Ovary (tissue), 7 donors: ENCODE measurements at regions not wholly inside any gene's neighbourhood (a gene's known extent, or its start where the extent isn't known, plus 50 kb on each side); places are given as distances from the start of the nearest gene placed in this dataset.

Source experiments
- DNase-seq, 5 donors: peaks; one replicate each; pipeline ENCODE4 v3.0.0-alpha.2; 2019 to 2020
- H3K27ac ChIP-seq, 2 donors: fragments of 200-600 bp; one replicate each; pipeline versions ENCODE4 v1.5.1 to v1.8.0; 2019 to 2022
- H3K27me3 ChIP-seq: fragments of 200-600 bp; one replicate; pipeline ENCODE4 v1.8.0; 2022
- H3K36me3 ChIP-seq: fragments of 200-600 bp; sonication (generic); one replicate; pipeline ENCODE4 v1.5.1; 2019
- H3K4me1 ChIP-seq: one replicate; pipeline ENCODE4 v1.8.1; 2013; ENCODE audit warnings: mild to moderate bottlenecking, moderate library complexity; ENCODE audit not compliant: insufficient read depth
- H3K4me3 ChIP-seq: fragments of 200-600 bp; sonication (generic); one replicate; pipeline ENCODE4 v1.5.1; 2017
- H3K9me3 ChIP-seq, 2 donors: fragments of 200-600 bp in 1 of 2; sonication (generic) in 1 of 2; one replicate each; pipeline versions ENCODE4 v1.5.1 to v1.8.1; 2013 to 2019; ENCODE audit warnings: mild to moderate bottlenecking in 1 of 2, moderate library complexity in 1 of 2
- EP300 ChIP-seq: sonication (generic); formaldehyde crosslinking; IDR thresholded peaks from one replicate; pipeline ENCODE4 v1.6.1; 2017; ENCODE audit warnings: antibody characterized with exemption
- POLR2A ChIP-seq: fragments of 450-650 bp; IDR thresholded peaks from one replicate; pipeline ENCODE4 v1.6.1; 2017; ENCODE audit warnings: antibody characterized with exemption, mild to moderate bottlenecking, moderate library complexity
- WGBS, 3 donors: extraction: QIAGEN DNeasy Blood & Tissue Kit in 1 of 3; methylation state at CpG; one replicate each; pipeline versions ENCODE4 v1.1.5 to v1.1.7; 2013 to 2017; 5-methylcytosine and 5-hydroxymethylcytosine counted together
- intact Hi-C, 4 donors: fragments of 100-400 bp; cut with DNase I; formaldehyde crosslinking; loops; one replicate each; pipeline versions ENCODE4 v1.11.0 to v1.15.1; 2022 to 2023
- TF ChIP-seq, protein P1 (sequence below), 3 donors: fragments of 450-650 bp in 2 of 3; fragments of 200-600 bp in 1 of 3; IDR thresholded peaks; one replicate each; pipeline versions ENCODE4 v1.5.1 to v1.8.0; 2016 to 2022; ENCODE audit warnings: antibody characterized with exemption in 3 of 3, mild to moderate bottlenecking in 1 of 3
- donor health status: DM: no; HTN: no; CAD: no; lungs with moderate emphysema.
- donor health status: DM: no; HTN: no; CAD: no.
- donor health status: Bipolar disorder and iron deficiency.
- donor health status: DM: no; HTN: no; CAD: no.
- donor health status: DM: yes; HTN: yes; CAD: no.

DNA sequence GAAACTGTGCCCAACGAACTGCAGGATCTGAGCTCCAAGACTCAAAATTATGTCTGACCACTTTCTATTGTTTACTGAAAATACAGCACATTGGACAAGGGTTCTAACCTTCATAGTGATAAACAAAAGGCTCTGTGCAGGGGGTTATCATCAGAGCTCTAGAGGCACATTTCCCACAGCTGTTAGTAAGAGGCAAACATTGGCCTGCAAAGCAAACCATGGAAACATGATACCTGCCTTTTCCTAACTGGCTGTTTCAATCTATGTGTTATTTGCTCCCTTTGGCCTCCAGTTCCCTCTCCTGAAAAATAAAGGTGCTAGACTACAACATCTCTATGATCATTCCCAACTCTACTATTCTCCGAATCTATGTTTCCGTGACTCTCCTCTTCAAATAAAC lies 159.7 kb upstream of the ARHGEF26 start:
- Histone ChIP-seq H3K36me3 (no peaks in the 10 kb centered on the region), H3K9me3 (no peaks in the 10 kb centered on the region), H3K4me3 (no peak overlapping the region), H3K27me3 (no peaks in the 10 kb centered on the region), H3K27ac (no peak overlapping the region), H3K4me1 (no peaks in the 10 kb centered on the region)
- WGBS, 3 donors = 38 to 52% (median 42%) methylated on average over 3 of the region's 3 CpGs
- TF ChIP-seq POLR2A = no peak
- TF ChIP-seq, protein P1, sequence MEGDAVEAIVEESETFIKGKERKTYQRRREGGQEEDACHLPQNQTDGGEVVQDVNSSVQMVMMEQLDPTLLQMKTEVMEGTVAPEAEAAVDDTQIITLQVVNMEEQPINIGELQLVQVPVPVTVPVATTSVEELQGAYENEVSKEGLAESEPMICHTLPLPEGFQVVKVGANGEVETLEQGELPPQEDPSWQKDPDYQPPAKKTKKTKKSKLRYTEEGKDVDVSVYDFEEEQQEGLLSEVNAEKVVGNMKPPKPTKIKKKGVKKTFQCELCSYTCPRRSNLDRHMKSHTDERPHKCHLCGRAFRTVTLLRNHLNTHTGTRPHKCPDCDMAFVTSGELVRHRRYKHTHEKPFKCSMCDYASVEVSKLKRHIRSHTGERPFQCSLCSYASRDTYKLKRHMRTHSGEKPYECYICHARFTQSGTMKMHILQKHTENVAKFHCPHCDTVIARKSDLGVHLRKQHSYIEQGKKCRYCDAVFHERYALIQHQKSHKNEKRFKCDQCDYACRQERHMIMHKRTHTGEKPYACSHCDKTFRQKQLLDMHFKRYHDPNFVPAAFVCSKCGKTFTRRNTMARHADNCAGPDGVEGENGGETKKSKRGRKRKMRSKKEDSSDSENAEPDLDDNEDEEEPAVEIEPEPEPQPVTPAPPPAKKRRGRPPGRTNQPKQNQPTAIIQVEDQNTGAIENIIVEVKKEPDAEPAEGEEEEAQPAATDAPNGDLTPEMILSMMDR (IDR thresholded peaks at IDR 0.05) = no peak
- DNase-seq = no peak
- intact Hi-C loops = no loop called here

DNA sequence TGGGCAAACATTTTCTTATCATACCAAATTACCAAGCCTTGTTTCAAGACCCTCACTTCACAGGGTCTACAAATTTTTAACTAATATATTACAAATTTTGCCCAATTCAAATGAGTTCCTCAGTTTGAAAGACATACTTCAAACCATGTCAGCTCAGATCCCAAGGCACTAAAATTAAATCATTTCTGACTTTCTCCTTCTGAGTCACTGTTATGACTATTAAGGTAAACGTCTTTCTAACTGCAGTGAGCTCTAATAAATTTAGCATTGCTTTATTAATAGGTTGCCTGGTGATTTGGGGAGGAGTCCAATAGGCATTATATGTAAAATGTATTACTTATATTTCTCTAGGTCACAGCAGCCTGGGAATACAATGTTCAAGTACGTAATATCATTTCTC lies 158.2 kb upstream of the ARHGEF26 start:
- H3K4me3 ChIP-seq = no peak overlapping the region
- no peak for DNase-seq
- WGBS, 3 donors = 25 to 42% (median 38%) methylated on average over 2 of the region's 2 CpGs
- no peak for TF ChIP-seq EP300
- TF ChIP-seq, protein P1 (IDR thresholded peaks at IDR 0.05) = no peak
- no peak for TF ChIP-seq POLR2A
- H3K4me1 ChIP-seq = no peaks in the 10 kb centered on the region
- no peak overlapping the region for H3K27ac ChIP-seq
- H3K27me3 ChIP-seq = no peaks in the 10 kb centered on the region
- H3K9me3 ChIP-seq = no peaks in the 10 kb centered on the region
- no peaks in the 10 kb centered on the region for H3K36me3 ChIP-seq
- intact Hi-C loops = no loop called here

DNA sequence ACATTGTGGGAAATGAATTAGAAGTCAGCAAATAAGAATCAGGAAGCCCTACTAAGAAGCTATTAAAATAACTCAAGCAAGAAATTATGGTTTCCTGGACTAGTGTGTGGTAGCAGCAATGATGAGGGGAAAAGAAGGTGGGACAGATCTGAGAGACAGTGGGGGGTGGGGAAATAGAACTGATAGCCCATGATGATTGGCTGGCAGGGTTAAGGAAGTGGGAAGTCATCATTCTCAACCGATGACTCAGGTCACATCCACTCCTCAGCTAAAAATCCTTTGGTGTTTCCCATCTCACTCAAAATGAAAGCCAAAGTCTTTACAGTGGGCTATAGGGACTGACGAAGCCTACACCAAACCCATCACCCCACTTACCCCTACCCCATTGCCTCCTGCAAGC lies 153.9 kb upstream of the ARHGEF26 start:
- no peak overlapping the region for H3K27ac ChIP-seq
- intact Hi-C loops = no loop called here
- H3K9me3 ChIP-seq = no peaks in the 10 kb centered on the region
- WGBS, 3 donors = 90 to 96% (median 96%) methylated on average over 2 of the region's 2 CpGs
- no peak overlapping the region for H3K4me3 ChIP-seq
- TF ChIP-seq POLR2A (no peak), EP300 (no peak)
- TF ChIP-seq, protein P1 (IDR thresholded peaks at IDR 0.05) = no peak
- no peaks in the 10 kb centered on the region for H3K4me1 ChIP-seq
- DNase-seq = no peak
- H3K36me3 ChIP-seq = no peaks in the 10 kb centered on the region
- H3K27me3 ChIP-seq = no peaks in the 10 kb centered on the region

DNA sequence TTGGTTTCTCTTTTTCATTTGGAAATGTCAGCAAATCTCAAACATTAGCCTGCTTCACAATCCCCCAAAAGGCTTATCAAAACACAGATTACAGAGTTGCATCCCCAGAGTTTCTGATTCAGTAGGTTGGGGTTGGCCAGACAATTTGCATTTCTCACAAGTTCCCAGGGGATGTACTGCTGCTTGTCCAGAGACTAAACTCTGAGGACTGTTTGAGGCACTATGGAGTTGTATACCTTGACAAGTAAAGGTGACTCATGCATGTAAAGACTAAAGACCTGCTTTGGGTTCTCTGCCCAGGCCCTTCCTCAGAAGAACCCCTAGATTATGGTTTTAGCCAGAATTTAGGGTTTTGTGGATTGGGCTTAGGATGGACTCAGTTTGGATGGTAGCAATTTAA lies 151.1 kb upstream of the ARHGEF26 start:
- TF ChIP-seq EP300 = no peak
- TF ChIP-seq, protein P1 (IDR thresholded peaks at IDR 0.05) = no peak
- TF ChIP-seq POLR2A = no peak
- no peak for DNase-seq
- Histone ChIP-seq H3K36me3 (no peaks in the 10 kb centered on the region), H3K9me3 (no peaks in the 10 kb centered on the region), H3K4me3 (no peak overlapping the region), H3K27ac (no peak overlapping the region), H3K4me1 (no peaks in the 10 kb centered on the region), H3K27me3 (no peaks in the 10 kb centered on the region)
- intact Hi-C loops = loop anchor here in 1 of 4 donors (10.0 kb wide), 1 partner anchor 925 kb away; no protein-coding TSS in a partner anchor
